ENCODE measurements at regions not wholly inside any gene's neighbourhood (a gene's known extent, or its start where the extent isn't known, plus 50 kb on each side); places are given as distances from the start of the nearest gene placed in this dataset.

- DNase-seq = no peak
These were observed 484.5 kb downstream of the NR2F1-AS1 start for GRCh38 chr5:93096561-93096960.

GRCh38 chr5:93092349-93093105, 488.5 kb downstream of the NR2F1-AS1 start:
- no peak for DNase-seq

GRCh38 chr5:93090698-93091097, 490.3 kb downstream of the NR2F1-AS1 start:
- no peak for DNase-seq

GRCh38 chr5:93088592-93089389, 492.2 kb downstream of the NR2F1-AS1 start:
- no peak for DNase-seq

GRCh38 chr5:93087326-93087725, 493.7 kb downstream of the NR2F1-AS1 start:
- no peak for DNase-seq

GRCh38 chr5:93082981-93083380, 498.0 kb downstream of the NR2F1-AS1 start:
- DNase-seq = no peak

GRCh38 chr5:93079046-93079445, 502.0 kb downstream of the NR2F1-AS1 start:
- no peak for DNase-seq

GRCh38 chr5:93078082-93079038, 502.7 kb downstream of the NR2F1-AS1 start:
- DNase-seq = no peak

GRCh38 chr5:93076566-93076965, 504.5 kb downstream of the NR2F1-AS1 start:
- no peak for DNase-seq

- no peak for DNase-seq
These were observed 504.9 kb downstream of the NR2F1-AS1 start for GRCh38 chr5:93076096-93076495.

GRCh38 chr5:93073547-93073946, 507.5 kb downstream of the NR2F1-AS1 start:
- no peak for DNase-seq

- no peak for DNase-seq
These were observed 508.1 kb downstream of the NR2F1-AS1 start for GRCh38 chr5:93072831-93073459.

- DNase-seq = no peak
These were observed 509.3 kb downstream of the NR2F1-AS1 start for GRCh38 chr5:93071710-93072109.

GRCh38 chr5:93070938-93071337, 510.1 kb downstream of the NR2F1-AS1 start:
- DNase-seq = no peak

- DNase-seq = no peak
These were observed 511.7 kb downstream of the NR2F1-AS1 start for GRCh38 chr5:93069276-93069675.

- no peak for DNase-seq
These were observed 518.5 kb downstream of the NR2F1-AS1 start for GRCh38 chr5:93062548-93062947.

GRCh38 chr5:93058309-93058708, 522.7 kb downstream of the NR2F1-AS1 start:
- no peak for DNase-seq

GRCh38 chr5:93057311-93057710, 523.7 kb downstream of the NR2F1-AS1 start:
- DNase-seq = no peak

GRCh38 chr5:93055971-93056370, 525.0 kb downstream of the NR2F1-AS1 start:
- DNase-seq = no peak

- no peak for DNase-seq
These were observed 525.5 kb downstream of the NR2F1-AS1 start for GRCh38 chr5:93055561-93055960.

GRCh38 chr5:93054424-93055163, 526.4 kb downstream of the NR2F1-AS1 start:
- DNase-seq = no peak

GRCh38 chr5:93053825-93054224, 527.2 kb downstream of the NR2F1-AS1 start:
- DNase-seq = no peak
